Mammary epithelial cell (primary cell): ENCODE measurements at regions not wholly inside any gene's neighbourhood (a gene's known extent, or its start where the extent isn't known, plus 50 kb on each side); places are given as distances from the start of the nearest gene placed in this dataset.

Experiments used
- CTCF ChIP-seq, 2 donors: IDR thresholded peaks in 1 of 2; conservative IDR thresholded peaks in 1 of 2; 2 replicates each; pipeline ENCODE4 v1.5.1; 2011 to 2012; ENCODE audit warnings: inconsistent platforms in 2 of 2, low read length in 2 of 2, mild to moderate bottlenecking in 2 of 2, control low read depth in 1 of 2, low read depth in 1 of 2; ENCODE audit not compliant: insufficient read depth in 1 of 2; ENCODE audit errors: extremely low read depth in 1 of 2
- EZH2 ChIP-seq: IDR thresholded peaks from 2 replicates; pipeline ENCODE4 v1.6.1; 2012; ENCODE audit warnings: low read length, inconsistent platforms, borderline replicate concordance

DNA sequence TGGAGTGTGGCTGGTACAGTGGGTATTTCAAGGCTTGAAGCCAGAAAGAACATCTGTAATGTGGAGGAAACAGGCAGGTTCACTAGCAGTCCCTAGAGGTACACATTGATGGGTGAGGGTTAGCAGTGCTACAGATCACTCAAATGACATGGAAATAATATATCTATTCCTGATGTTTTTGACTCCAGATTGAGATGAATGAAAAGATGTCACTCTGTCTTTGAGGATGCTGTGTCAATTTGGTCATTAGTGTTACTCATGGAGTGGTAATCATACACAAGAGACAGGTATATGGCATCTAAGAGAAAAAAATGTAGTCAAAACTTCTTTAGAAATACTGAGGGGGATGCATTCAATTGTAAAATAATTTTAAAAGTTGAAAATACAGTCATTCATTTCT, 135.1 kb downstream of the ZIC1 start:
- TF ChIP-seq CTCF (conservative IDR thresholded peaks at IDR 0.05 in 1 of 2, IDR thresholded peaks at IDR 0.05 in 1 of 2; ENCODE audit: extremely low read depth in 1 of 2, insufficient read depth in 1 of 2, low read depth in 1 of 2, low read length in 2 of 2) (no peak), EZH2 (no peak)
